Memory B cell (primary cell): ENCODE measurements at regions not wholly inside any gene's neighbourhood (a gene's known extent, or its start where the extent isn't known, plus 50 kb on each side); places are given as distances from the start of the nearest gene placed in this dataset.

Experiments used
- ATAC-seq: fragments of 150-1000 bp; cut with Tn5 transposase; 2 replicates; pipeline ENCODE4 v1.10.0; 2021; ENCODE audit warnings: low read depth, mild to moderate bottlenecking, moderate library complexity
- DNase-seq, 2 donors: peaks; one replicate each; pipeline ENCODE4 v3.0.0; 2022; ENCODE audit warnings: low spot score in 2 of 2
- H3K27ac Mint-ChIP-seq: one replicate; pipeline ENCODE4 v1.8.0; 2022; ENCODE audit warnings: mild to moderate bottlenecking, moderate library complexity, mixed read lengths
- H3K27me3 Mint-ChIP-seq: one replicate; pipeline ENCODE4 v1.8.0; 2022; ENCODE audit warnings: mixed read lengths
- H3K36me3 Mint-ChIP-seq: one replicate; pipeline ENCODE4 v1.8.0; 2022; ENCODE audit warnings: mild to moderate bottlenecking, mixed read lengths
- H3K4me1 Mint-ChIP-seq: one replicate; pipeline ENCODE4 v1.8.0; 2022; ENCODE audit warnings: mixed read lengths
- H3K4me3 Mint-ChIP-seq: one replicate; pipeline ENCODE4 v1.8.0; 2022; ENCODE audit warnings: mild to moderate bottlenecking, moderate library complexity, mixed read lengths
- H3K9me3 Mint-ChIP-seq: one replicate; pipeline ENCODE4 v1.8.0; 2022; ENCODE audit warnings: mixed read lengths

DNA sequence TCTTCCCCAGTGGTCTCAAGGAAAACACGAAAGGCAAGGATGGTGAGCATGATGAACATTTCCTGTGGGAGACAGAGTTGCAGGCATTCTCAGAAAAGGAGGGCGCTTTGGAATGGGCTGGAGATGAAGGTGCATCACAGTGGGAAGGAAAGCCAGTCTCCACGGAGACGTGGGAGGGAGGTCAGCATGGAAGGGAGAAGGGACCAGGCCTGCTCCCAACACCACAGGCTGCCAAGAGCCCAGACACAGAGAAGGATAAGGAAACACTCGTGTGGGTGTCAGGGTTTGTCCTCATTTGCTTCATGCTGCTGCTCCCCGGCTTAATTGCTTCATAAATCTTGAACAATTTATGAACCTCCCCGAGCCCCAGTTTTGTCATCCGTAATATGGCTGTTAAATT lies 231.5 kb upstream of the ZNF32 start:
- H3K27me3 Mint-ChIP-seq, result peaks cover 4% of the 10 kb centered on the region
- no peaks in the 10 kb centered on the region for H3K4me1 Mint-ChIP-seq
- DNase-seq, result no peak
- no peak overlapping the region for H3K4me3 Mint-ChIP-seq
- peaks cover 2% of the 10 kb centered on the region for H3K36me3 Mint-ChIP-seq
- H3K27ac Mint-ChIP-seq, result no peak overlapping the region
- H3K9me3 Mint-ChIP-seq, result peaks cover 2% of the 10 kb centered on the region
- ATAC-seq, result no peak

DNA sequence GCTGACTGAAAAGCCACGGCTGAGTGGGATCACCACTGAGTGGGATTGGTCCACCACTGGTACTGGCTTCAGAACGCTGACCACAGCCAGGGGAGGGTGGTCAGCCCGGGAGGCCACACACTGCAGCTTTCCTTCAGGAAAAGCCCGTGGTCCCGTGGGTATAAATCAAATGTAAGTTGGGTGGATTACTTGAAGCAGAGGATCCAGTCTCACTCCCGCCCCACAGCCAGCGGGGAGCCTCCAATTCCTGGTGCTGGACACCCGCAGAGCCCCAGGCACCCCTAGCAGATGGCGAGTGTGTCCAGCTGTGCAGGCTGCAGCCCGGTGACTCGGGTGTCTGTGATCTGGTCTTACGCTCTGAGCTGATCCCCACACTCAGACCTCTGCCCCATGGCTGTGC lies 231.1 kb upstream of the ZNF32 start:
- Mint-ChIP-seq H3K4me1 (no peaks in the 10 kb centered on the region), H3K27me3 (peaks cover 4% of the 10 kb centered on the region), H3K36me3 (peaks cover 2% of the 10 kb centered on the region), H3K9me3 (peaks cover 2% of the 10 kb centered on the region), H3K27ac (no peak overlapping the region), H3K4me3 (no peak overlapping the region)
- no peak for ATAC-seq
- no peak for DNase-seq

DNA sequence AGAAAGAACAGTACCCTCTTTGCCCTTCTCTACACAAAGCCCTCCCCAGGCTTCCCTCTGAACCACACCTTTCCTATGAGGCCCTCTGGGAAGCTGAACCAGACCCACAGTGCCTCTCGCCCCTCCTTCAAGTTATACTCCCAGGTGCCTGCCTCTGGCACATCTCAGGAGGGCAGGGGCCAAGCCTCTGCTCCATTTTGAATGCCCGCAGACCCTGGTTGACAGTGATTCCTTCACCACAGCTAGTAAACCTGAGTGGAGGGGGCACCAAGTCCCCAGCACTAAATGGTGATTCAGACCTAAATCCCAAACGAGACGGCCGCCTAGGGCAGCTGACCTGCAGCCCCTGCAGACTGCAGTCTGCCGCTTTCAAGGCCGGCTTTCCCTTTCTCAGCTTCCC lies 230.5 kb upstream of the ZNF32 start:
- Mint-ChIP-seq H3K9me3 (peaks cover 2% of the 10 kb centered on the region), H3K4me3 (no peak overlapping the region), H3K27ac (no peak overlapping the region), H3K27me3 (peaks cover 4% of the 10 kb centered on the region), H3K4me1 (no peaks in the 10 kb centered on the region), H3K36me3 (peaks cover 2% of the 10 kb centered on the region)
- no peak for ATAC-seq
- DNase-seq, result no peak

DNA sequence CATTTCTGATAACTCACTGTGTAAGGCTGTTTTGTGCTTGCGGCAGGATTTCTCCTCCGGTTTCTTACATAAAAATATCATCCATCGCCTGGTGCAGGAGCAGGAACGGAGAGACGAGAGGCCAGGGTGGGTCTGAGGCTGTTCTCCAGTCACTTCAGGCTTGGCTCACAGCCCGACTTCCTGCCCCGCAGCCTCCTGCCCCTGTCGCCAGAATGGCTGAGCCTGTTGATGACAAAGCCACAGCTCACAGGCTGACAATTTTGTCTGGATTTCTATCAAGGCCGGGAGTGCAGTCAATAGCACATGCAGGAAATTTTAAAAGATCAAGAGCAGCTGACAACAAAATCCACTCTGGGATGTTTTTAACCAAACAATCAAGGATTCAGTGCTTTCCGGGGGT lies 229.7 kb upstream of the ZNF32 start:
- Mint-ChIP-seq H3K27ac (no peak overlapping the region), H3K9me3 (peaks cover 2% of the 10 kb centered on the region), H3K4me1 (no peaks in the 10 kb centered on the region), H3K4me3 (no peak overlapping the region), H3K27me3 (peaks cover 4% of the 10 kb centered on the region), H3K36me3 (peaks cover 2% of the 10 kb centered on the region)
- DNase-seq (no peak), ATAC-seq (no peak)

DNA sequence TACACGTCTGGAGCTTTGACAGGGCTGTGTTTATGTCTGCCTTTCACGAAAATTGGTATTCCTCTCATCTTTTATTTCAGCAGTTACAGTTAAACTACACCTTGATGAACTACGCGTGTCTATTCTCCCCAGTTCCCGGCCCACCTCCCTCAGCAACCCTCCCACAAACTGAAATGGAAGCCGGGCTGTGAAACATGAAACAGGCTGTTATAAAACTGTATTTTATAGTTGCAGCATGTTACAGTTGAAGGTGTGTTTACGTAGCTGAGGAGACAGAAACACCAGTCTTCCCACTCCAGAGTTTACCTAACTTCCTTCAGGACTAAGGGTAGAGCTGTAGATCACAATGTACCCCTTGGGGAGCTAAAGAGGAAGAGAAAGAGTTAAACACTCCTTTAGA lies 228.3 kb upstream of the ZNF32 start:
- Mint-ChIP-seq H3K9me3 (peaks cover 2% of the 10 kb centered on the region), H3K4me3 (no peak overlapping the region), H3K4me1 (no peaks in the 10 kb centered on the region), H3K27ac (no peak overlapping the region), H3K27me3 (peaks cover 4% of the 10 kb centered on the region), H3K36me3 (peaks cover 2% of the 10 kb centered on the region)
- ATAC-seq (no peak), DNase-seq (no peak)

DNA sequence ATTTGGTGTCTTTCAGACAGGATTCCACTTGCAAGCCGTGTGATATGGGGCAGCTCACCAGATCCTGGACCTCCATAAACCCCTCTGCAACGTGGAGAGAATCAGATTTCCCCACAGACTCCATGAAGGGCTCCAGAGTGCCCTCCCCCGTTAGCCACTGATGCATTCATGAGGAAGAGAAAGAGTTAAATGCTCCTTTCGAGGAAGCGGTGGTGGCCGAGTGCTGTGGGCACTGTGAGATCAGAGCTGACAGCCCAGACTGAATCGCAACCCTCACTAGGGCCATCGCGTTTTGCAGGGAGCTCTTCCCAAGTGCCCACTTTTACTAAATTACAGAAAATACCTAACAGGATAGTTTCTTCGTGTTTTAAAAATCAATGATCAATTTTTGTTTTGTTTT lies 226.3 kb upstream of the ZNF32 start:
- no peak overlapping the region for H3K4me3 Mint-ChIP-seq
- DNase-seq, result no peak
- peaks cover 2% of the 10 kb centered on the region for H3K9me3 Mint-ChIP-seq
- H3K4me1 Mint-ChIP-seq, result no peaks in the 10 kb centered on the region
- peaks cover 2% of the 10 kb centered on the region for H3K36me3 Mint-ChIP-seq
- H3K27me3 Mint-ChIP-seq, result peaks cover 4% of the 10 kb centered on the region
- no peak overlapping the region for H3K27ac Mint-ChIP-seq
- no peak for ATAC-seq

DNA sequence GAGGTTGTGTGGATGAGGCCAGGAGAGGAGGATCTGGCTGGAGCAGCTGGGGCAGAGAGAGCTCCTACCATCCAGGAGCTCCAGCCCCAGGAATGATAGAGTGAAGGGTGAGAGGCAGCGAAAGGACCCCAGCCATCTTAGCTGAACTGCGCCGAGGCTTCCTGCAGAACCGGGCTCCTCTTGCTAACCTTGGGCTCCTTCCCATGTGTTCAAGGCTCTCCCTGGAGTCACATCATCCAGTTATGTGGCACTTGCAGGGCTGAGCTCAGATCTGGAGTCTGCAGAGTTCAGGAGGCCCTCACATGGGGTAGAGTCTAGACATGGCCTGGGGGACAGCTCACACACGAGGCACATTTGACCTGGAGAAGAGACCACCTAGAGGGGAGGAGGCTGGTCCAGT lies 225.0 kb upstream of the ZNF32 start:
- ATAC-seq (no peak), DNase-seq (no peak)
- Mint-ChIP-seq H3K9me3 (peaks cover 2% of the 10 kb centered on the region), H3K27ac (no peak overlapping the region), H3K4me3 (no peak overlapping the region), H3K27me3 (peaks cover 3% of the 10 kb centered on the region), H3K36me3 (peaks cover 2% of the 10 kb centered on the region), H3K4me1 (no peaks in the 10 kb centered on the region)

DNA sequence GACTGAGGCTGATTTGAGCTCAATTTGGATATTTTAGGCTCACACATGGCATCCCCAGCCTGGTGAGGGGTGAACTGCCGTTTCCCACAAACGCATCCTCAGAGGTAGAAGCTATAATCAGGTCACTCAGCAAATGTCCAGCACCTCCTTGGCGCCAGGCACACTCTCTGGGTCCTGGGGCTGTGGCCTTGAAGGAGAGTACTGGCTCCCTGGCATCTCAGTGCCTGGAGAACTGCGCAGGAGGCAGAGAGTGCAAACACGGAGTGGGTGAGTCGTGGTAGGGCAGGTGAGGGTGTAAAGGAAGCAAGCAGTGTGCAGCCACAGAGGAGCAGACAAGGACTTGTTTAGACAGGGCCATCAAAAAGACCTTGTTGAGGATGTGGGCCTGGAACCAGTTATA lies 224.0 kb upstream of the ZNF32 start:
- Mint-ChIP-seq H3K27ac (no peak overlapping the region), H3K27me3 (no peaks in the 10 kb centered on the region), H3K4me1 (no peaks in the 10 kb centered on the region), H3K36me3 (no peaks in the 10 kb centered on the region), H3K9me3 (no peaks in the 10 kb centered on the region), H3K4me3 (no peak overlapping the region)
- DNase-seq, result no peak
- no peak for ATAC-seq

DNA sequence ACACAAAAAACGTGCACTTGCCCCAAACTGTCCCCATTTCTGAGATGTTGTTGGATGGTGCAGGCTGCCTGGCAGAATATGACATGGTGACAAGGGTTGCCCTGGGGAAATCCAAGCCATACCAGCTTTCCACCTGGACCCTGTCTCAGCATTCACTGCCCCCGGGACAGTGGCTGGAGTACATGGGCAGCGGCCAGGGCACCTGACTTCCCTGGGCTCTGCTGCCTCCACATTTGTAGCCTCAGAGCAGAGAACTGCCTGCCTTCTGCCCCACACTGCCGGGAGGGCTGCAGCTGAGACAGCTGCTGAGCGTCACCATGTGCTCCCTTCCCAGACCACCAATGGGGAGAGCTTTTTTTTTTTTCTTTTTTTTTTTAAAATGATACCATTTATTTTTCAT lies 222.9 kb upstream of the ZNF32 start:
- no peak for ATAC-seq
- H3K27ac Mint-ChIP-seq, result no peak overlapping the region
- H3K4me1 Mint-ChIP-seq, result no peaks in the 10 kb centered on the region

DNA sequence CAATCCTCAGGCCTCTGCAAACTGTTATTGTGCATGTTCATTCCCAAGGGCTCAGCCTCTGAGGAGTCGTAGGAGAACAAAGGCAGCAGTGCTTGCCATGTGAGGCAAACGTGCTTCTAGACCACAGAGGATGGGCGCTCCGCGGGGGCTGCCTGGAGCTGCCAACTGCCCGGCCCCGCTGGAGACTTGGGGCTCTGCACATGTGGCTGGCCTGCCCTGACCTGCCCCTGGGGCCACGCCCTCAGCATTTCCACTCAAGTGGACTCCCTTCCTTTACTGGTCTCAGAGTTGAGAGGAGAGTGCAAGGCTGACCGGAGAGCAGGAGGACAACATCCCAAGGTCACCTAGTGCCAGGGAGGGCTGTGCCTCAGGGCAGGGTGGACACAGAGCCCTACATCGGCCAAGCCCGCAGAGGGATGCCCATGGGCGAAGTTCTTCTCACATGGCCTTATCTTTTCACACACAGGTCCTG lies 222.3 kb upstream of the ZNF32 start:
- DNase-seq, result no peak
- H3K9me3 Mint-ChIP-seq, result no peaks in the 10 kb centered on the region
- ATAC-seq, result no peak
- no peak overlapping the region for H3K27ac Mint-ChIP-seq
- H3K4me1 Mint-ChIP-seq, result no peaks in the 10 kb centered on the region
- no peaks in the 10 kb centered on the region for H3K36me3 Mint-ChIP-seq
- H3K27me3 Mint-ChIP-seq, result no peaks in the 10 kb centered on the region
- H3K4me3 Mint-ChIP-seq, result no peak overlapping the region

More for the DNA sequence above, 222.9 kb upstream of the ZNF32 start:
- no peak for DNase-seq
- H3K4me3 Mint-ChIP-seq, result no peak overlapping the region
- H3K36me3 Mint-ChIP-seq, result no peaks in the 10 kb centered on the region
- H3K27me3 Mint-ChIP-seq, result no peaks in the 10 kb centered on the region
- no peaks in the 10 kb centered on the region for H3K9me3 Mint-ChIP-seq

DNA sequence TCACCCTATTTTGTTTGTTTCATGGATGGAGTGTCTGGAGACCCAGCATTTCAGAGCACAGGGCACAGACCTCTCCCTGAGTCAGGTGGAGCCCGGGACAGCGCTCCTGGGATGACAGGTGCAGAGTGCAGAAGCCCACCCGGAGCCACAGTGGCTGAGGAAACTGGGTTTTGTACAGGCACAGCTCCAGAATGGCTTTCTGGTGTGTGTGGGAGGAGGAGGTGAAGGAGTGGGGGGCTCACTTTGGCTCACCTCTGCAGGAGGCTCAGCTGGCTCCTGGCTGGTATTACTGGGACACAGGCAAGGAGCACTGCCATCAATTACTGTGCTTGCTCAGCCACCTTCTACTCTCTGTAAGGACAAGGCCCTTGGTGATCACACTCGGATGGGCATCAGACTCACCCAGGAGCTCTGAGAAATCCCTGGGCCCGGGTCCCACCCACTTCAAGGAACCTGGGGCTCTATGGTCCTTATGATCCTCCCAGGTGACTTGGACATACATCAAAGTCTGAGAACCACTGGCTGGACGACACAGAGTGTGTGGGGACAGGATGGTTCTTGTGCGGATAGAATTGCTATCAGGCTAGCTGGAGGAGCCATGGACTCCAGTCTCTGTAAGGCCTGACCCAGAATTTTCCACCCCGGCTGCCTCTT lies 221.1 kb upstream of the ZNF32 start:
- DNase-seq, result no peak
- Mint-ChIP-seq H3K9me3 (no peaks in the 10 kb centered on the region), H3K27me3 (no peaks in the 10 kb centered on the region), H3K36me3 (no peaks in the 10 kb centered on the region), H3K4me3 (no peak overlapping the region), H3K27ac (no peak overlapping the region), H3K4me1 (no peaks in the 10 kb centered on the region)
- ATAC-seq, result no peak

DNA sequence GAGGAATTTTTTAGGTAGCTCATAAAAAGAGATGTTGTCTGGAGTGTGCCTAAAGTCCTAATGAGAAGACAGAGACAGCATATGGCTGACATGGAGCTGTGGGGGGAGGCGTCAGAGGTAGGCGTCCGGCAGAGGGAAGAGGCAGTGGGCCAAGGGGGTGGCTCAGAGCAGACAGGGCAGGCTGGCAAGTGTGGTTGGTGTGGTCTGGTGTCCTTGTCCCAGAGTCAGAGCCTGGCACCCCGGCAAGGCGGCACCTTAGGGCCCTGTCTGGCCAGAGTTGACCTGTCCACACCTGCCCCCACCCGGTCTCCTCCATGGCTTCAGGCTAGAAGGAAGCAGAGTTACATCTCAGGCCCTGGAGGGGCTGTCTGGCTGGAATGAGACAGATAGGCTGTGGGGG lies 220.3 kb upstream of the ZNF32 start:
- Mint-ChIP-seq H3K36me3 (no peaks in the 10 kb centered on the region), H3K27ac (no peak overlapping the region), H3K27me3 (no peaks in the 10 kb centered on the region), H3K9me3 (no peaks in the 10 kb centered on the region), H3K4me1 (no peaks in the 10 kb centered on the region), H3K4me3 (no peak overlapping the region)
- ATAC-seq, result no peak
- no peak for DNase-seq

DNA sequence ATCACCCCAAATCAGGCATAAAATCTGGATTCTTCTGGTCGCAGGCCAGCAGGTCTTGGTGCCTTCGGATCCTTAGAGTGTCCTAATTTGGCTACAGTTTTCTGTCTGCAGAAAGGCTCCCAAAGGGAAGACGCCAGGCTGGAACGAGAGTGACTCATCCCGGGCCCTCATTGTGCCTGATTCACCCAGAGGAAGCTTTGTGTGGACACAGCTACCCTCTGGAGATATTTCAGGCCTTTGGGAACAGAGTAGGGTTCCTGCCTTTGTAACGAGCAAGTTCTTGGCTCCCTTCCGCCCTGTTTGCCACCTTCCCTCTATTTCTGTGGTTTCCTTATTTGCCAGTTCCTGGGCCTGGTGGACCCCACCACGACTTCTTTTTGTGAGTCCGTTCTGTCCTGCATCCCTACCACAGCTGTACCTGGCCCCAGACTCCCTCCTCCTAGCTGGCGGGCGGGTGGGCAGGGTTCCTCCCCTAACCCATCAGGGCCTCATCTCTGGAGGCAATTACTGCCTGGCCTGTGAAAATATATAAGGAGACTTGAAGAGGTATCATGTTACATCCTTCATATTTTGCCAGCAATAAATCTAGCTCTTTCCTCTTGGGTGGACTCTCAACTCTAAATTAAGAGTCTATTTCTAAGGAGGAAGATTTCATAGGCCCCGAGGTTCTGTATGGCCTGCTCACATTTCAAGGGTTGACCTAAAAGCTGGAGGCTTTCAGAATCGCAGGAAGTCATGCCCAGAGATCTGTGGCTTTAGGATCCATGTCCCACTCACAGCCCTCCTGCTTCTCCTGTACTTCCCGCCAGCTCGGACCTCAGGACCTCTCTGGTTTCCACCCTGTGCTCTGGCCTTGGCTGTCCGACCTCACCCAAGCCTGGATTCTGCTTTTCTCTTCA lies 219.2 kb upstream of the ZNF32 start:
- no peak for ATAC-seq
- no peak overlapping the region for H3K27ac Mint-ChIP-seq
- DNase-seq, result no peak
- no peaks in the 10 kb centered on the region for H3K27me3 Mint-ChIP-seq
- no peaks in the 10 kb centered on the region for H3K36me3 Mint-ChIP-seq
- H3K9me3 Mint-ChIP-seq, result no peaks in the 10 kb centered on the region
- H3K4me1 Mint-ChIP-seq, result no peaks in the 10 kb centered on the region
- H3K4me3 Mint-ChIP-seq, result no peak overlapping the region

DNA sequence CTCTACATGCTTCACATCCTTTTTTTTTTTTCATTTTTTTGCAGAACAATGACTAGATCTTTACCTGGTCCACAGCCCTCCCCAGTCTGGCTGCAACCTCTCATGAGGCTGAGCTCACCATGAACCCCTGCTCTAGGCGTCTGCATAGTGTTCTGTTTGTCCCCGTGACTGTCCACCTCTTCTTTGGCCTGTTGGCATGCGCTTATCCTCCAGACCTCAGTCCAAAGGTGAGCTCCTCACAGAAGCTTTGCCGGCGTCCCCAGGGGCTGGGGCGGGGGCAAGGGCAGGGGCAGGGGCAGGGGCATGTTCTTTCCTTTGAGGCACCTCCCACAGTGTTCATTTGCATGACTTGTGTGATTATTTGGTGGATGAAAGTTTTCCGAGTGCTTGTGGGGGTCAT lies 218.4 kb upstream of the ZNF32 start:
- Mint-ChIP-seq H3K27me3 (no peaks in the 10 kb centered on the region), H3K4me1 (no peaks in the 10 kb centered on the region), H3K27ac (no peak overlapping the region), H3K36me3 (no peaks in the 10 kb centered on the region), H3K9me3 (no peaks in the 10 kb centered on the region), H3K4me3 (no peak overlapping the region)
- ATAC-seq (no peak), DNase-seq (no peak)

DNA sequence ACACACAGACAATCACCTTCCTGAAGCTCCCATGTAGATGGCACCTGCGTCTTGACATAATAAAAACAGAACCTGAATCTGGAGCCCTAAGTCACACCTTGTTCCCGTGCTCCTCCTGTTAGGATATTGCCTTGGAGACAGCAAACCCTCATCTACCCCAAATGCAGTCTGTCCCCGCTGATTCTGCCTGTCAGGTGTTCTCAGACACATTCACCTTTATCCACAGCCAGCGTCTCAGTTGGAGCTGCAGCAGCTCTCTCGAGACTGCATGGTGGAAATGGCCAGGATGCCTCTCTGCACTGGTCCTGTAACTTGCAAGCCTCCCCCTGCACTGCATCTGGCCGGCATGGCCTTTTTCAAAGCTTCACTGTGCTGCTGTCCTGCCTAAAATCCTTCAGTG lies 218.0 kb upstream of the ZNF32 start:
- Mint-ChIP-seq H3K27ac (no peak overlapping the region), H3K4me3 (no peak overlapping the region), H3K4me1 (no peaks in the 10 kb centered on the region), H3K27me3 (no peaks in the 10 kb centered on the region), H3K9me3 (no peaks in the 10 kb centered on the region), H3K36me3 (no peaks in the 10 kb centered on the region)
- ATAC-seq (no peak), DNase-seq (no peak)
